ENCODE measurements at regions not wholly inside any gene's neighbourhood (a gene's known extent, or its start where the extent isn't known, plus 50 kb on each side); places are given as distances from the start of the nearest gene placed in this dataset.

DNA sequence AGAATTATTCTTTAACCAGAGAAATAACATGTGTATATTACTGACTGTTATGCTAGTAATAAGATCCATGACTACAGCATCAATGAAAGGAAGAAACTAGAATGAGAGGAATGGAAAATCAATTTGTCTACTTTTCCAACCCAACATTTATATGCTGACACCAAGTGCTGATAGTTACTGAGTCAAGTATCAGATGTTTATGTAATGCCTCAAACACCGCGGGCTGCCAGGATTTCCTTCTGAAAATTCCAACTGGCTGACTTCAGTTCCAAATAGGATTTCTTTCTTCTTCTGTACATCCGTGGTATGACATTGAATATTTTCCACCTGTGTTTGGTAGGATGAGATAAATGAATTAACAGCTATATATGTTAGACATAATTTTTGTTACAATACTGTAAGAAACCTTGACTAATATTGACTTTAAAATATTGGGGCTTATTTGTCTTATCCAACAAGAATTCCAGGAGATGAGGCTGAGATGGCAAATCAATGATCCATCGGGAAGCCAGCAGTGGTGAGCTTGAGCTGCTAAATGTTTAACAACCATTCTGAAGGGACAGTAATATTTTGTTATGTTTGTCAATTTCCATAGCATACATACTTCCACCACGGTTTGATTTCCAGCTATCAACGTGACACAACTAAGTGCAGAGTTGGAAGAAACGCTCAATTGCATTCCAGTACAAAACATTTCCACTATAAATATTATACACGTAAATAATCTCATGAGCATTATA, 435.2 kb upstream of the AUTS2 start:
- no peaks in the 10 kb centered on the region for H3K36me3 ChIP-seq (ENCODE audit: control insufficient read depth in 2 of 2, insufficient read depth in 1 of 2, low read length in 2 of 2)
- no peak overlapping the region for H3K27ac ChIP-seq (ENCODE audit: extremely low read depth, low read depth, low read length)
- ChIA-PET POLR2A (no interaction called here), CTCF (interaction anchor here (0.7 kb wide), 1 partner anchor 48 kb away, joined by 3 read pairs; no protein-coding TSS in a partner anchor)
- no peaks in the 10 kb centered on the region for H3K4me1 ChIP-seq (ENCODE audit: control insufficient read depth, insufficient read depth, low read length)
- TF ChIP-seq ZNF121 (tag by site-specific recombination; IDR thresholded peaks at IDR 0.05) (no peak), ZNF830 (tag by site-specific recombination; IDR thresholded peaks at IDR 0.05; ENCODE audit: low read depth) (no peak), ZNF138 (tag by site-specific recombination; IDR thresholded peaks at IDR 0.05; ENCODE audit: borderline replicate concordance) (no peak), ZNF280D (tag by site-specific recombination; IDR thresholded peaks at IDR 0.05) (no peak), ZNF416 (tag by site-specific recombination; IDR thresholded peaks at IDR 0.05) (no peak), ATF2 (tag by site-specific recombination; IDR thresholded peaks at IDR 0.05; ENCODE audit: low read depth) (no peak), ZNF558 (tag by site-specific recombination; IDR thresholded peaks at IDR 0.05) (no peak), ZNF701 (tag by site-specific recombination; IDR thresholded peaks at IDR 0.05) (no peak), SP2 (tag by site-specific recombination; IDR thresholded peaks at IDR 0.05) (no peak)
- TF ChIP-seq, protein P1, sequence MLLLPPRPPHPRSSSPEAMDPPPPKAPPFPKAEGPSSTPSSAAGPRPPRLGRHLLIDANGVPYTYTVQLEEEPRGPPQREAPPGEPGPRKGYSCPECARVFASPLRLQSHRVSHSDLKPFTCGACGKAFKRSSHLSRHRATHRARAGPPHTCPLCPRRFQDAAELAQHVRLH (tag by site-specific recombination; IDR thresholded peaks at IDR 0.05) = no peak
- no peak overlapping the region for H3K4me3 ChIP-seq (ENCODE audit: low read depth, low read length)
- no peaks in the 10 kb centered on the region for H3K9me3 ChIP-seq (ENCODE audit: control insufficient read depth, insufficient read depth, low read depth, low read length)

DNA sequence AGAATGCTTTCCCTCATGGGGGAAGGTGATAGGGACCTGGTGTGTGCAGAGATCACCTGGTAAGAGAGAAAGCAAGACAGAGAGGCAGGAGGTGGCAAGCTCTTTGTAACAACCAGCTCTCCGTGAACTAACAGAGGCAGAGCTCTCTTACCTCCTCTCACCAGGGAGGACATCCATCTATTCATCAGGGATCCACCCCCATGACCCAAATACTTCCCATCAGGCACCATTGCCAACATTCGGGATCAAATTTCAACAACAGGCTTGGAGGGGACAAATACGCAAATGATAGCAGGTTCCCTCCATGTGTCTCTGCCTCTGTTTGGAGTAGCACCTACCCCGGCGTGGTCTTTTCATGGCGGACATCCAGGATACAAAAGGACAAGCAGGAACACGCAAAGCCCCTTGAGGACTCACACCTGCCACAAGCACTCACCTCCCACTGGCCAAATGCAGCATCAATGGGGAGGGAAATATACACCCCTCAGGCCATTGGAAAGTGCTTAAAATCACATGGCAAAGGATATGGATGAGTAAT, 431.2 kb upstream of the AUTS2 start:
- CTCF ChIA-PET = no interaction called here
- Histone ChIP-seq H3K27ac (ENCODE audit: extremely low read depth, low read depth, low read length) (no peak overlapping the region), H3K4me3 (ENCODE audit: low read depth, low read length) (no peak overlapping the region), H3K36me3 (ENCODE audit: control insufficient read depth in 2 of 2, insufficient read depth in 1 of 2, low read length in 2 of 2) (no peaks in the 10 kb centered on the region), H3K9me3 (ENCODE audit: control insufficient read depth, insufficient read depth, low read depth, low read length) (no peaks in the 10 kb centered on the region), H3K4me1 (ENCODE audit: control insufficient read depth, insufficient read depth, low read length) (no peaks in the 10 kb centered on the region)
- TF ChIP-seq PRDM10 (tag by site-specific recombination; IDR thresholded peaks at IDR 0.05) (peak; percentile 37), RBAK (tag by site-specific recombination; IDR thresholded peaks at IDR 0.05) (no peak)
- POLR2A ChIA-PET = no interaction called here

All from HEK293 (cell line).